PFSK-1 (cell line): ENCODE measurements at regions not wholly inside any gene's neighbourhood (a gene's known extent, or its start where the extent isn't known, plus 50 kb on each side); places are given as distances from the start of the nearest gene placed in this dataset.

ENCODE experiments used
- POLR2AphosphoS5 ChIP-seq: IDR thresholded peaks from 2 replicates; pipeline ENCODE4 v1.6.1; 2012; ENCODE audit warnings: low read depth, mild to moderate bottlenecking, control low read depth, low read length, moderate library complexity
- SIN3A ChIP-seq: IDR thresholded peaks from 2 replicates; pipeline ENCODE4 v1.6.1; 2012; ENCODE audit warnings: mild to moderate bottlenecking, low read length, moderate library complexity, borderline replicate concordance; ENCODE audit not compliant: insufficient read depth
- TAF1 ChIP-seq: IDR thresholded peaks from 2 replicates; pipeline ENCODE4 v1.6.1; 2012; ENCODE audit warnings: low read length, control low read depth, borderline replicate concordance; ENCODE audit not compliant: insufficient read depth
- TF ChIP-seq, protein P1 (sequence below), 2 experiments: IDR thresholded peaks; 2 replicates each; pipeline versions ENCODE4 v1.6.1 to v1.8.0; 2011 to 2012; ENCODE audit warnings: low read depth in 2 of 2, low read length in 2 of 2, control low read depth in 1 of 2, inconsistent platforms in 1 of 2, mild to moderate bottlenecking in 1 of 2, moderate library complexity in 1 of 2; ENCODE audit not compliant: insufficient read depth in 1 of 2

- TF ChIP-seq, protein P1, sequence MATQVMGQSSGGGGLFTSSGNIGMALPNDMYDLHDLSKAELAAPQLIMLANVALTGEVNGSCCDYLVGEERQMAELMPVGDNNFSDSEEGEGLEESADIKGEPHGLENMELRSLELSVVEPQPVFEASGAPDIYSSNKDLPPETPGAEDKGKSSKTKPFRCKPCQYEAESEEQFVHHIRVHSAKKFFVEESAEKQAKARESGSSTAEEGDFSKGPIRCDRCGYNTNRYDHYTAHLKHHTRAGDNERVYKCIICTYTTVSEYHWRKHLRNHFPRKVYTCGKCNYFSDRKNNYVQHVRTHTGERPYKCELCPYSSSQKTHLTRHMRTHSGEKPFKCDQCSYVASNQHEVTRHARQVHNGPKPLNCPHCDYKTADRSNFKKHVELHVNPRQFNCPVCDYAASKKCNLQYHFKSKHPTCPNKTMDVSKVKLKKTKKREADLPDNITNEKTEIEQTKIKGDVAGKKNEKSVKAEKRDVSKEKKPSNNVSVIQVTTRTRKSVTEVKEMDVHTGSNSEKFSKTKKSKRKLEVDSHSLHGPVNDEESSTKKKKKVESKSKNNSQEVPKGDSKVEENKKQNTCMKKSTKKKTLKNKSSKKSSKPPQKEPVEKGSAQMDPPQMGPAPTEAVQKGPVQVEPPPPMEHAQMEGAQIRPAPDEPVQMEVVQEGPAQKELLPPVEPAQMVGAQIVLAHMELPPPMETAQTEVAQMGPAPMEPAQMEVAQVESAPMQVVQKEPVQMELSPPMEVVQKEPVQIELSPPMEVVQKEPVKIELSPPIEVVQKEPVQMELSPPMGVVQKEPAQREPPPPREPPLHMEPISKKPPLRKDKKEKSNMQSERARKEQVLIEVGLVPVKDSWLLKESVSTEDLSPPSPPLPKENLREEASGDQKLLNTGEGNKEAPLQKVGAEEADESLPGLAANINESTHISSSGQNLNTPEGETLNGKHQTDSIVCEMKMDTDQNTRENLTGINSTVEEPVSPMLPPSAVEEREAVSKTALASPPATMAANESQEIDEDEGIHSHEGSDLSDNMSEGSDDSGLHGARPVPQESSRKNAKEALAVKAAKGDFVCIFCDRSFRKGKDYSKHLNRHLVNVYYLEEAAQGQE (IDR thresholded peaks at IDR 0.05; ENCODE audit: insufficient read depth in 1 of 2, low read depth in 2 of 2, low read length in 2 of 2), result no peak
- TF ChIP-seq POLR2AphosphoS5 (no peak), SIN3A (no peak), TAF1 (no peak)
Measured at GRCh38 chr1:163974120-163974519, 584.9 kb upstream of the PBX1 start.
